ENCODE measurements at regions not wholly inside any gene's neighbourhood (a gene's known extent, or its start where the extent isn't known, plus 50 kb on each side); places are given as distances from the start of the nearest gene placed in this dataset.

DNA sequence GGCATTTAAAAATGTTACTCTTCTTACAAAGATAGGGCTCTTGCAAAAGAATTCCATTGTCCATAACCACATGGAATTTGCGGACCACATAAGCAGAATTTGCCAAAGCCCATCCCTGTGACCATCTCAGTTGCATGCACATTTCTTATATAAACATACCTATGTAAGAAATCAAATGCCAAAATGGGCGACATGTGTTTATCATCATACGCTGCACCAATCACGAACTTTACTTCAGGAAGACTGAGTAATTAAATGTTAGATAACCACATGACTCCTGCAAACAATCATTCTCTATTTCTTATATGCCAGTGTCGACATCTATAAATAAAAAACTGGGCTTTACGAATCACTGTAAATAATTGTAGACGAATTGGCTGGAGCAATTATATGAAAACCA lies 186.1 kb upstream of the RBMS1 start:
- Histone ChIP-seq H3K4me2 (ENCODE audit: control insufficient read depth, extremely low read depth, insufficient read depth, low read depth, low read length) (no peak overlapping the region), H3K9me3 (ENCODE audit: control insufficient read depth, low read depth, low read length) (no peaks in the 10 kb centered on the region), H3K4me1 (ENCODE audit: control insufficient read depth, extremely low read depth, insufficient read depth, low read length) (no peaks in the 10 kb centered on the region), H3K36me3 (ENCODE audit: control insufficient read depth in 2 of 2, extremely low read depth in 1 of 2, insufficient read depth in 2 of 2, low read length in 2 of 2) (no peaks in the 10 kb centered on the region), H4K20me1 (ENCODE audit: control insufficient read depth, extremely low read depth, insufficient read depth, low read length) (no peaks in the 10 kb centered on the region), H3K9ac (ENCODE audit: control insufficient read depth, extremely low read depth, insufficient read depth, low read length) (no peak overlapping the region), H2AFZ (ENCODE audit: control insufficient read depth, low read length) (no peak overlapping the region), H3K27ac (ENCODE audit: control insufficient read depth, insufficient read depth, low read length) (no peak overlapping the region), H3K27me3 (ENCODE audit: control insufficient read depth, extremely low read depth, insufficient read depth, low read length) (no peaks in the 10 kb centered on the region), H3K79me2 (ENCODE audit: control insufficient read depth, insufficient read depth, low read length) (no peaks in the 10 kb centered on the region), H3K4me3 (ENCODE audit: control insufficient read depth in 2 of 3, extremely low read depth in 1 of 3, insufficient read depth in 2 of 3, low read depth in 1 of 3, low read length in 3 of 3) (no peak overlapping the region), H3K9me1 (ENCODE audit: control insufficient read depth, extremely low read depth, insufficient read depth, low read length) (no peaks in the 10 kb centered on the region)
- FAIRE-seq (no peak), DNase-seq (ENCODE audit: low read depth, low spot score) (no peak)
- TF ChIP-seq, protein P1, sequence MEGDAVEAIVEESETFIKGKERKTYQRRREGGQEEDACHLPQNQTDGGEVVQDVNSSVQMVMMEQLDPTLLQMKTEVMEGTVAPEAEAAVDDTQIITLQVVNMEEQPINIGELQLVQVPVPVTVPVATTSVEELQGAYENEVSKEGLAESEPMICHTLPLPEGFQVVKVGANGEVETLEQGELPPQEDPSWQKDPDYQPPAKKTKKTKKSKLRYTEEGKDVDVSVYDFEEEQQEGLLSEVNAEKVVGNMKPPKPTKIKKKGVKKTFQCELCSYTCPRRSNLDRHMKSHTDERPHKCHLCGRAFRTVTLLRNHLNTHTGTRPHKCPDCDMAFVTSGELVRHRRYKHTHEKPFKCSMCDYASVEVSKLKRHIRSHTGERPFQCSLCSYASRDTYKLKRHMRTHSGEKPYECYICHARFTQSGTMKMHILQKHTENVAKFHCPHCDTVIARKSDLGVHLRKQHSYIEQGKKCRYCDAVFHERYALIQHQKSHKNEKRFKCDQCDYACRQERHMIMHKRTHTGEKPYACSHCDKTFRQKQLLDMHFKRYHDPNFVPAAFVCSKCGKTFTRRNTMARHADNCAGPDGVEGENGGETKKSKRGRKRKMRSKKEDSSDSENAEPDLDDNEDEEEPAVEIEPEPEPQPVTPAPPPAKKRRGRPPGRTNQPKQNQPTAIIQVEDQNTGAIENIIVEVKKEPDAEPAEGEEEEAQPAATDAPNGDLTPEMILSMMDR (optimal IDR thresholded peaks at IDR 0.05 in 1 of 3, IDR thresholded peaks at IDR 0.05 in 1 of 3, conservative IDR thresholded peaks at IDR 0.05 in 1 of 3; ENCODE audit: extremely low read depth in 1 of 3, insufficient read depth in 2 of 3, low read length in 3 of 3) = no peak
- dilution Hi-C loops (cut with MboI; ENCODE audit: extremely low pct_ligation_motif_present, low sequenced_read_pairs) = no loop called here

DNA sequence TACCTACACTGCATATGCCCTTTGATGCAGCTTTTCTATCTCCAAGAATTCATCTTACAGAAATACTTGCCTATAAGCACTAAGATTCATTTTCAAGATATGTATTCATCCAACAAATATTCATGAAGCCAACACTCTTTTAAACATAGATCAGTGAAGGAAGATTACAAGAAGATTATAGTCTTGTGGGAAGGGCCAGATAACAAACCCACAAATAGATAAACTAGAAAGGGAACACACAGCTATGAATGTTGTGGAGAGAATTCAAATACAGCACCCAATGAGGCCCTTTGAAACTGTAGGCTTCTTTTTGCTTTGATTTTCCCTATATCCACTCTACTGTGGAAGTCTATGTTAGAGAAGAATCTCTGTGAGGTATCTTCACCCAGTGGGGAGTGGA lies 186.7 kb upstream of the RBMS1 start:
- Histone ChIP-seq H3K36me3 (ENCODE audit: control insufficient read depth in 2 of 2, extremely low read depth in 1 of 2, insufficient read depth in 2 of 2, low read length in 2 of 2) (no peaks in the 10 kb centered on the region), H3K4me3 (ENCODE audit: control insufficient read depth in 2 of 3, extremely low read depth in 1 of 3, insufficient read depth in 2 of 3, low read depth in 1 of 3, low read length in 3 of 3) (no peak overlapping the region), H2AFZ (ENCODE audit: control insufficient read depth, low read length) (no peak overlapping the region), H3K27me3 (ENCODE audit: control insufficient read depth, extremely low read depth, insufficient read depth, low read length) (no peaks in the 10 kb centered on the region), H3K9me3 (ENCODE audit: control insufficient read depth, low read depth, low read length) (no peaks in the 10 kb centered on the region), H3K79me2 (ENCODE audit: control insufficient read depth, insufficient read depth, low read length) (no peaks in the 10 kb centered on the region), H3K9ac (ENCODE audit: control insufficient read depth, extremely low read depth, insufficient read depth, low read length) (no peak overlapping the region), H3K4me2 (ENCODE audit: control insufficient read depth, extremely low read depth, insufficient read depth, low read depth, low read length) (no peak overlapping the region), H3K9me1 (ENCODE audit: control insufficient read depth, extremely low read depth, insufficient read depth, low read length) (no peaks in the 10 kb centered on the region), H3K4me1 (ENCODE audit: control insufficient read depth, extremely low read depth, insufficient read depth, low read length) (no peaks in the 10 kb centered on the region), H4K20me1 (ENCODE audit: control insufficient read depth, extremely low read depth, insufficient read depth, low read length) (no peaks in the 10 kb centered on the region), H3K27ac (ENCODE audit: control insufficient read depth, insufficient read depth, low read length) (no peak overlapping the region)
- DNase-seq (ENCODE audit: low read depth, low spot score) (no peak), FAIRE-seq (no peak)
- TF ChIP-seq, protein P1 (optimal IDR thresholded peaks at IDR 0.05 in 1 of 3, IDR thresholded peaks at IDR 0.05 in 1 of 3, conservative IDR thresholded peaks at IDR 0.05 in 1 of 3; ENCODE audit: extremely low read depth in 1 of 3, insufficient read depth in 2 of 3, low read length in 3 of 3) = no peak
- TF ChIP-seq EZH2 (IDR thresholded peaks at IDR 0.05; ENCODE audit: low read length) = no peak
- dilution Hi-C loops (cut with MboI; ENCODE audit: extremely low pct_ligation_motif_present, low sequenced_read_pairs) = no loop called here

Data from keratinocyte (primary cell).